Esophagus muscularis mucosa (tissue), 4 donors: ENCODE measurements at regions not wholly inside any gene's neighbourhood (a gene's known extent, or its start where the extent isn't known, plus 50 kb on each side); places are given as distances from the start of the nearest gene placed in this dataset.

ENCODE experiments used
- DNase-seq: peaks from one replicate; pipeline ENCODE4 v3.0.0-alpha.2; 2017; ENCODE audit errors: extremely low spot score
- H3K27ac ChIP-seq, 4 donors: fragments of 200-600 bp; sonication (generic); replicated peaks in 1 of 4; 1 replicate in 3 of 4; 2 replicates in 1 of 4; pipeline ENCODE4 v1.5.1; 2016 to 2019; ENCODE audit warnings: mild to moderate bottlenecking in 1 of 4
- H3K27me3 ChIP-seq, 4 donors: fragments of 200-600 bp; sonication (generic); one replicate each; pipeline versions ENCODE4 v1.5.1 to v1.6.0; 2016 to 2019
- H3K36me3 ChIP-seq, 4 donors: fragments of 200-600 bp; sonication (generic); one replicate each; pipeline ENCODE4 v1.5.1; 2016 to 2019
- H3K4me1 ChIP-seq, 4 donors: fragments of 200-600 bp; sonication (generic); one replicate each; pipeline ENCODE4 v1.5.1; 2016 to 2019
- H3K4me3 ChIP-seq, 4 donors: fragments of 200-600 bp; sonication (generic); 1 replicate in 2 of 4; 2 replicates in 2 of 4; pipeline ENCODE4 v1.5.1; 2016 to 2019; ENCODE audit warnings: mild to moderate bottlenecking in 4 of 4, moderate library complexity in 1 of 4
- H3K9me3 ChIP-seq, 4 donors: fragments of 200-600 bp; sonication (generic); 1 replicate in 3 of 4; 2 replicates in 1 of 4; pipeline ENCODE4 v1.5.1; 2016 to 2019
- EP300 ChIP-seq: sonication (generic); formaldehyde crosslinking; IDR thresholded peaks from one replicate; pipeline ENCODE4 v1.6.1; 2017; ENCODE audit warnings: antibody characterized with exemption
- POLR2A ChIP-seq: fragments of 450-650 bp; IDR thresholded peaks from one replicate; pipeline ENCODE4 v1.6.1; 2017; ENCODE audit warnings: antibody characterized with exemption, moderate library complexity, mild to moderate bottlenecking, low read depth
- POLR2AphosphoS5 ChIP-seq, 2 donors: sonication (generic); formaldehyde crosslinking; IDR thresholded peaks; one replicate each; pipeline ENCODE4 v1.6.1; 2017; ENCODE audit warnings: antibody characterized with exemption in 2 of 2
- WGBS: methylation state at CpG from one replicate; pipeline ENCODE4 v1.1.5; 2018; 5-methylcytosine and 5-hydroxymethylcytosine counted together
- intact Hi-C: fragments of 100-400 bp; cut with DNase I; formaldehyde crosslinking; loops from one replicate; pipeline ENCODE4 v1.15.1; 2023
- TF ChIP-seq, protein P1 (sequence below), 3 experiments: fragments of 200-600 bp in 2 of 3; fragments of 450-650 bp in 1 of 3; sonication (generic) in 2 of 3; IDR thresholded peaks; one replicate each; pipeline ENCODE4 v1.5.1; 2017 to 2019; ENCODE audit warnings: antibody characterized with exemption in 3 of 3, mild to moderate bottlenecking in 2 of 3, moderate library complexity in 1 of 3

GRCh38 chr1:167169642-167170041 is 51.0 kb upstream of the POU2F1 start:
- intact Hi-C loops: no loop called here

More at GRCh38 chr1:167169642-167170041, 51.0 kb upstream of the POU2F1 start:
- peaks cover 0 to 9% (median 0%) of the 10 kb centered on the region in 4 donors for H3K27me3 ChIP-seq
- peaks cover 0 to 9% (median 4%) of the 10 kb centered on the region in 4 donors for H3K9me3 ChIP-seq
- DNase-seq: no peak
- H3K36me3 ChIP-seq: no peaks in the 10 kb centered on the region
- WGBS: 93% methylated on average over 2 of the region's 2 CpGs
- TF ChIP-seq POLR2AphosphoS5 (IDR thresholded peaks at IDR 0.05) (no peak), EP300 (no peak), POLR2A (no peak)
- TF ChIP-seq, protein P1, sequence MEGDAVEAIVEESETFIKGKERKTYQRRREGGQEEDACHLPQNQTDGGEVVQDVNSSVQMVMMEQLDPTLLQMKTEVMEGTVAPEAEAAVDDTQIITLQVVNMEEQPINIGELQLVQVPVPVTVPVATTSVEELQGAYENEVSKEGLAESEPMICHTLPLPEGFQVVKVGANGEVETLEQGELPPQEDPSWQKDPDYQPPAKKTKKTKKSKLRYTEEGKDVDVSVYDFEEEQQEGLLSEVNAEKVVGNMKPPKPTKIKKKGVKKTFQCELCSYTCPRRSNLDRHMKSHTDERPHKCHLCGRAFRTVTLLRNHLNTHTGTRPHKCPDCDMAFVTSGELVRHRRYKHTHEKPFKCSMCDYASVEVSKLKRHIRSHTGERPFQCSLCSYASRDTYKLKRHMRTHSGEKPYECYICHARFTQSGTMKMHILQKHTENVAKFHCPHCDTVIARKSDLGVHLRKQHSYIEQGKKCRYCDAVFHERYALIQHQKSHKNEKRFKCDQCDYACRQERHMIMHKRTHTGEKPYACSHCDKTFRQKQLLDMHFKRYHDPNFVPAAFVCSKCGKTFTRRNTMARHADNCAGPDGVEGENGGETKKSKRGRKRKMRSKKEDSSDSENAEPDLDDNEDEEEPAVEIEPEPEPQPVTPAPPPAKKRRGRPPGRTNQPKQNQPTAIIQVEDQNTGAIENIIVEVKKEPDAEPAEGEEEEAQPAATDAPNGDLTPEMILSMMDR (IDR thresholded peaks at IDR 0.05): no peak
- no peak overlapping the region for H3K27ac ChIP-seq
- H3K4me3 ChIP-seq: no peak overlapping the region
- H3K4me1 ChIP-seq: no peaks in the 10 kb centered on the region
